ENCODE measurements at regions not wholly inside any gene's neighbourhood (a gene's known extent, or its start where the extent isn't known, plus 50 kb on each side); places are given as distances from the start of the nearest gene placed in this dataset.
A peak's percentile ranks its signal among the peaks of the same experiment; 100 is the strongest.

DNA sequence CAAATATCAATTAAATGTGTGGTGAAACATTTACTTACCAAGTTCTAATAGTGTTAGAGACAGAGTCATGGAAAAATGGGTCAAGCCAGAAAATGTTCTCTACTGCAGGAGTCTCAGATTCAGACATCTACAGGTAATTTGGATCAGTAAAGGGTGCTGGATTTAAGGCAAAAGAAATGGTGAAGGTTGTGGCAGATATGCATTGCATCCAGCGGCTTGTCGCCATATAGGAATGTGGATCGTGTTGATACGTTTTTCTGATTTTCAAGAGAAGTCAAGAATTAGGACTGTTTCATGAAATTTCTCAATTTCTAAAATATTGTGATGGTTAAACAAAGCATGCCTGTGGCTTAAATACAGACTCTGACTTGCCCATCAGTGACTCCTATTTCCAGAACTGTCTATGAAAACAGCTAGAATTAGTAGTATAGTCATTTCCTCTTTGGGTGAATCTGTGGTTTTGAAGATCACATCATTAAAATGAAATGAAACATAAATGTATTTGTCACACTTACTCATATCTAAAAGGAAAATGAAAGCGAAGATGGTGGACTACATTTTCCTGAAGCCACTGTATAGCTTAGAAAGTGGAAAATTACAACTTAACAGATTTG lies 110.1 kb upstream of the VEGFC start:
- DNase-seq (ENCODE audit: low read depth): peak; percentile 96

DNA sequence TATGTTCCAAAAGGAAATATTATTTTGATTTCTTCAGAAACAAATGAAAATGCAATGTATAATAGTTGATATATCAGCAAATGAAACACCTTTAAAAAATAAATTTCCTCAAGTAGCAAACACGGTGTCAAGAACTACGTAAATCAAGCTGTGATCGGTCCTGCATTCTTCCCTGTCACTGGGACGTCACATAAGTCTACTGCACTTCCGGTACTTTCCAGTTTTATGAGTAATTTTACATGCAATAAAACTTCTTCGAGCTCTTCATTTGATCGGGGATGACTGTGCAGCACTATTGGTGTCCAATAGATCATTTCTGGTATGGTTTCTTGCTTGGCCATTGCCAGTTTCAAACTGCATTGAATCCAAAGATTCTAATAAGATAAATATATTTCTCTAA lies 114.0 kb upstream of the VEGFC start:
- DNase-seq (ENCODE audit: low read depth): peak; percentile 46

DNA sequence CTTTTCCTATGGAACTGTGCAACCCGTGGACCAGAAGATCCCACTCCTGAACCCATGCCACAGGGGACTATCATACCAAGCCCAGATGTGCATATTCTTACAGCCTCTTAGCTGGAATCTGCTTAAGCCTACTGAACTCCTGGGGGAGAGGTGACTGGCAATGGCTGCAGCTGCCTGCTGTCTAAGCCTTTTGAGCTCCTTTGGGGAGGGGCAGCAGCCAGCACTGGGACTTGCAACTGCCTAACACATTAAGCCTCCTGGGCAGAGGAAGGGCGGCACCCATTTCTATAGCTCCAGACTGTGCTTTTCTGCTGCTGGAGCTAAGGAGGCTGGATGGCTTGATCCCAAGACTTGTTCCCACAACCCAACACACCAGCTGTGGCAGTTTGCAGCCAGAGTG lies 117.9 kb upstream of the VEGFC start:
- DNase-seq (ENCODE audit: low read depth): no peak

DNA sequence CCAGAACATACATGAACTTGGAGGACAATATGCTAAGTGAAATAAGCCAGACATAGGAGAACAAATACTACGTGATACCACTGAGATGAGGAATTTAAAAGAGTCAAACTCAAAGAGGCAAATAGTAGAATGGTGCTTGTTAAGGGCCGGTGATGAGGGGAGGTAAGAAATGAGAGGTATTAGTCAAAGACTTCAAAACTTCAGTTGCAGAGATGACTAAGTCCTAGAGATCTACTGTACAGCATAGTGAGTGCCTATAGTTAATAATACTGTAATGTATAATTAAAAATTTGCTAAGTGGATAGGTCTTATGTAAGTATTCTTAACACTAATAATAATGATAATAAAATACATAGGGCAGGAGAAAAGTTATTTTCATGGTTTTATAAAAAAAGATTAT lies 126.9 kb upstream of the VEGFC start:
- DNase-seq (ENCODE audit: low read depth): no peak

DNA sequence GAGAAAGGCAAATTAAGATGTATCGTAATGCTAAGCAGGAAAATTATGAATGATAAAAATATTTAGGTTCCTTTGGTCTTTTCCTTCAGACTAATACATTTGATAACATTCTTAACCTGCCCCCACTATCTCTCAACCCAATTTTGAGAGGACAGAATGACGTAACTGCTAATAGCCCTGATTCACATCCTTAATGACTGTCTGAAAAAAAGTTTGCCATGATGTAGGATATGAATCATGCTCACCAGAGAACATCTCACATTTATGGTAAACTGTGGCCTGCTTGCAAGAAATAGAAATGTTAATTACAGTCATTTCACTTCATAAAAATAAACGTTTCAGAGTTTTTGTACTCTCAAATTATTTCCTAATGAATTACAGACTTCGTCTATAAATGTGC lies 128.0 kb upstream of the VEGFC start:
- peak; percentile 78 for DNase-seq (ENCODE audit: low read depth)

DNA sequence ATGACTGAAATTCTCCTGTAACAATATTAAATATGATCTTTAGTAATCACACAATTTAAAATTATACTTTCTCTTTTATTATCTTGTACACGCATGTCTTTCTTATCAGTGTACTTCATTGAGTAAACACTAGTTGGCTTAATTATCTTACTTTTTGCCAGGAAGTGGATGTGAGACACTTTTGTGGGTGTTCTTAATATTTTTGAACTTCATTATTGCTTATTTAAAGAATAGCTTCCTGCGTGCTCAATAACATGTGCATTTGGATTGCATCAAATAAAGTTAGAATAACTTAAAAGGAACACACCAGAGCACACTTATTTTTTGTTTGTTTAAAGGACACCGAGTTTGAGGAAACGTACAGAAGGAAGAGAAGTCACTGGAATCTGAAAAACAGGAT lies 128.5 kb upstream of the VEGFC start:
- DNase-seq (ENCODE audit: low read depth): no peak

DNA sequence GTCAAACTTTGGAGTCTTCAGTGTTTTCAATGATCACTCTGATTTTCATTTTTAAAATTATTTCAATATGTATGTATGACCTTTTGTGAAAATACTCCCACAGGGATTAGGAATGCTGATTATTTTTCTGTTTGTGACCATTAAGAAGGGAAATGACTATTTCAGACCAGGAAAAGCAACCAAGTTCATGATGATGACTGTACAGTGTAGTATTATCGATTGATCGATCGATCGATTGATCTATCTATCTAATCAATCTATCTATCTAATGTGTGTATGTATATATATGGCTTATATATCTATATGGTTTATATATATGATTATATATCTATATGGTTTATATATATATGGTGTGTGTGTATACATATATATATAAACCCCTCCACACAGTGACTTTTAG lies 131.5 kb upstream of the VEGFC start:
- DNase-seq (ENCODE audit: low read depth): no peak

DNA sequence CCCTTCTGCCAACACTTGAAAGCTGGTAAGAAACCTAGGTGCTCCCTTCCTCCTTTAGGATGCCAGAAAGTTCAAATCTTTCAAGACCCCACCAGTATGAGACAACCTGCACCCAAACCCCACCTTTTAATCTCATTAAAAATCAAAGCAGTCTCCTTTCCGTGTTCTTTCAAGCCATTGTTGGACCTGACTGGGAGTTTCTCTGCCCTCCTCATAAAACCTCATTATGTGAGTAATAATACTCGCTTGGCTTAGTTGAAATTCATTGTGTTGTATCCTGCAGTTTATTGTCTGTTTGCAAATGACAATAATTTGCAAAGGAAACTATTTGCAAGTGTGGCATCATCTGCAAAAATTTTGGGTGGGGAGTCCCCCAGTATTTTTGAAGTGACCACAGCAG lies 133.2 kb upstream of the VEGFC start:
- no peak for DNase-seq (ENCODE audit: low read depth)

DNA sequence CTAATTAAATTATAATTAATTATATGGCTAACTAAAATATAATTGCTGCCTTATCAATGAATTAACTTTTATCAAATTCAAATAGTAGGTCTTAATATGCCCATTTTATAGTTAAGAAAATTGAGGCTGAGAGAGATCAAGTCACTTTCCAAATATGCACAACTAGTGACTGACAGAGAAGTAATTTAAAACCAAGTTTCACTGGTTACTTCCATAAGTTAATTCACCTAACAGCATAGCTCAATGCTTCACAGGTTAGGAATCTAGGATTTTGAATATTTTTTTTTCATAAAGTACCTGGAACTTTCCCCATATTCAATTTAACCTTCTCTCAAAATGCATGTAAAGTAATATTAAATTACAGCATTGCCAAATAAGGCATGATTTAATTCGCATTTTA lies 134.4 kb upstream of the VEGFC start:
- no peak for DNase-seq (ENCODE audit: low read depth)

DNA sequence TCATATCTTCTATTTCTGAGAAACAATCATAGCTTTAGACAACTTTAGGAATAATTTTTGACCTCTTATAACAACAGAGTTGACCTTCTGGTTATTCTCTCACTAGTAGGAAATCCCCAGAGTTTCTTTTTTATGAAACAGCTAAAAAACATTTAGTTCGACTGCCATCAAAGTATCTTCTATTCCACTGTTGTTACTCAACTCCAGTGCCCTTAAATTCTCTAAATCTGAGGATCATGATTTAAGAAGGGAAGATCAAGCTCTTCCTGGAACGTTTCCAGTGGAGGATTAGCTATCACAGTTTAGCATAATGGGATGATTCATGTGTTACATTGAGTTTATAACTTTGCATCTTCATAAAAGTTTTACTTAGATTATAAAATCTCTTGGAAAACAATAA lies 134.9 kb upstream of the VEGFC start:
- DNase-seq (ENCODE audit: low read depth): peak; percentile 91

DNA sequence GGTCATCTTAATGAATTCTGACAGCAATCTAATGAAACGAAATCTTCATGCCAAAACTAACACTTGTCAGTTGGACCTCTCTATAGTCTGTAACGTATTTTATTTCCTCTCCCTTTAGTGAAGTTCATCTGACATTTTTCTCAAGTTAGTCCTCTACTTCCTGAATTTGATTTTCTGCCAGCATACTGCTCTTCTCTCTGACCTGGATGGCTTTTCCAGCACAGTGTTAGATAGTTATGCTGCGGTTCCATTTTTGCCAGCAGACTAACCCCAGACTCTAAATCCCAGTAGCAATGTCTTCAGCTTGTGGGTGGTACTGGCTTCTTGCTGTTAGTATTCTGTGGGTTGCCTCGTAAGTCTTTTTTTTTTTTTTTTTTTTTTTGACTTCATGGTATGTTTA lies 146.7 kb upstream of the VEGFC start:
- DNase-seq (ENCODE audit: low read depth): peak; percentile 90

DNA sequence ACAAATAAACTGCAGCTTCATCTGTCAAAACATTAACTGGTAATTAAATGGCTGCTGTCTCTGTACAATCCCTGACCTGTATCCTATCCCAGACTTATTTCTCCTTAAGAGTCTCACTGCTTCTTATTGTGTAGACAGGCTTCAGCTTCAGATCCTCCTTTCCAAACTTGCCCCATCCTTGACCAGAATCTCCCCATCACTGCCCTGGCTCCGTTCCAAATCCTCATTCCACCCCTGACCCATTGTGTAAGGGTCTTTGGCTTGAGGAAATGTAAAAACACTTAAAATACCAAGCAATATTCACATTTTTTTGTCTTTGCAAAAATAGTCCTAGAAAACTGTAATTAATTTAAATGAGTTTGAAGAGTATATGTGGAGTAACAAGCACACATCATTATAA lies 152.6 kb upstream of the VEGFC start:
- peak; percentile 70 for DNase-seq (ENCODE audit: low read depth)

DNA sequence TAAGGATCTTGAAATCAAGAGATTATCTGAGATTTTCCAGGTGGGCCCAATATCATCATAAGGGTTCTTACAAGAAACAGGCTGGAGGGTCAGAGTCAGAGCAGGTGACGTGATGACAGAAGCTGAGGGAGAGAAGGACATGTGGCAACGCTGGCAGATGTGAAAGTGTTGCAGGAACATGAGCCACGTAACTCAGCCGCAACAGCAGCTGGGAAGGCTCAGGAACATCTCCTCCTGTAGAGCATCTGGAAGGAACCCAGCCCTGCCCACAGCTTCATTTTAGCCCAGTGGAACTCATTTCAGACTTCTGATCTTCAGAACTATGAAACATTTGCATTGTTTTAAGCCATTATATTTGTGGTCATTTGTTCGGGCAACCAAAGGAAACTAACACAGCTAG lies 156.3 kb upstream of the VEGFC start:
- DNase-seq (ENCODE audit: low read depth): peak; percentile 34

DNA sequence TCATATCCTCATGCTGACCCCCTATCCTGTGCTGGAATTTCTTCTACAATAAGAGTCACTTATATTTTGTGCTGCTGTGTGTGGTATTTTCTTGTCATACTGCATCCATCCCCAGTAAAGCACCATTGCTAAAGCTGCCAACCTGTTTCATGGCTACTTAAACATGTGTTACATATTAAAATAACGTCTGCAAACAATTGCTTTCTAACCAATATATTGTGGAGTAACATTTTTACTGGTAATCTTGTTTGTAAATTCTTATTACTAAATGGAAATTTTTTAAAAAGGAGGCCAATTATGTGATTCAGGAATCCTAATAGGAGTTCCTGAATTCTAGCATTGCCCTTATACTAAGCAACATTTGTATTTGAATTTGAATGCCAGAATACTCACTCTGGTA lies 160.3 kb upstream of the VEGFC start:
- no peak for DNase-seq (ENCODE audit: low read depth)

DNA sequence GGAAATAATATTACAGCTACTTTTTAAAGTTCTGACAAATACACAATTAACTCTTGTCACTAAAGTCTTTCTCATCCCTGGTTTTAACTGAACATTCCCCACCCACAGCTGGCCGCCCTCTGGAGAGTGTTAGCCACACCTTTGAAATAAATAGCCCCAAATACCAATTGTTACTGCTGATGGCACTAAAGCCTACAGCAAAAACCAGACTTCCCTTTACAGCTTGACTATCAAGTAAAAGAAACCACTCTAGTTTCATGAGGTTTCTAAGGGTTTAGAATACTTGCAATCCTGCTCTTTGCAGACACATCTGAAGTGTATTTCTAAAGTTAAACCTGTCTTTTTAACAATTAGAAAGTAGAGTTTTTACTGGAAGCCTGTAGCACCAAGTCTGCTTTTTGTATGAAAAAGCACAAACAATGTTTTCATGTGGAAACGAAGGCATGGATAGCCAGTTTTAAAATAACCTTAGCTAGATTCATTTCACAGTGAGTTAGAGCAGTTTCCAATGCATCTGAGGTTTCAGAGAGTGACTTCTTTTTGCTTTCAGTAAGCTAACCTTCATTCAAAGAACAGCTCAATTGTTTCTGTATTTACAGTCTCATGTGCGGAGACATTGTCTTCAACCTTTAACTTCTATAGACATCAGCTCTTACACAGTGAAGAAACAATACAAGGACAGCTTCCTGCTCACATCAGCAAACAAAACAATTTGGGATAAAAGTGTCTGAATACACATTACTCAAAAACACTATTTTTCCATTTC lies 164.8 kb upstream of the VEGFC start:
- DNase-seq (ENCODE audit: low read depth): no peak

DNA sequence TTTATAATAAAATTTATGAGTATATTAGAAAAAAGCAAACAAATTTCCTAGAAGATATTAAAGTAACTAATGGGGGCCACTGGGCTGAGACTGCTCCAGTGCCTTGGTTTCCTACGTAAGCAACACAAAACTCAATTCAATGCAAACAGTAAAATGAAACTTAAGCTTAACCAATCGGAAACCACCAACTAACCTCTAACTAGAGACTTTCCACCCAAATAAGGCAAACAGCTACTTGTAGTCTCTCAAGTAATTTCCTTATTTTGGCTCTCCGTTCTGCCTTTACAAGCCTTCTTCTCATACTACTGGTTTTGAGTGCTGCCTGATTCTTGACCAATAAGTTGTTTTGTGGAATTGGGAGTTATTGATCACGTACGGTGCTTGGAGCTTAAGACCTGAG lies 167.3 kb upstream of the VEGFC start:
- no peak for DNase-seq (ENCODE audit: low read depth)

DNA sequence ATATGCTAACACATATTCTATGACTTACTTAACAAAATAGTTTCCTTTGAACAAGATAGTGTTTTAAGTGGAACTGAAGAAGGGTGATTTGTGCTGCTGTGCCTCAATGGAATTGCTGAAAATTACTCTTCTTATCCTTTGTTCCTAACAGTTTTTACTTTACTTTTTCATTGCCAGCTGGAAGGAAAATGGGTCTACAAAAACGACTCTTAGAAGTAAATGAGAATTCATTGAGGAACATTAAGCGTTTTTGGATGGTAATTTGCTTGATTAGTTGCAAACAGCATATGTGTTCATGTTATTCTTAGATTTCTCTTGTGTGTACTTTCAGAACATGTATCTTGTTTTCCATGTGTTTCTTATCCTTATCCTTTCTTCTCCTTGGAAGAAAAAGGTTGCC lies 170.4 kb upstream of the VEGFC start:
- DNase-seq (ENCODE audit: low read depth): no peak

DNA sequence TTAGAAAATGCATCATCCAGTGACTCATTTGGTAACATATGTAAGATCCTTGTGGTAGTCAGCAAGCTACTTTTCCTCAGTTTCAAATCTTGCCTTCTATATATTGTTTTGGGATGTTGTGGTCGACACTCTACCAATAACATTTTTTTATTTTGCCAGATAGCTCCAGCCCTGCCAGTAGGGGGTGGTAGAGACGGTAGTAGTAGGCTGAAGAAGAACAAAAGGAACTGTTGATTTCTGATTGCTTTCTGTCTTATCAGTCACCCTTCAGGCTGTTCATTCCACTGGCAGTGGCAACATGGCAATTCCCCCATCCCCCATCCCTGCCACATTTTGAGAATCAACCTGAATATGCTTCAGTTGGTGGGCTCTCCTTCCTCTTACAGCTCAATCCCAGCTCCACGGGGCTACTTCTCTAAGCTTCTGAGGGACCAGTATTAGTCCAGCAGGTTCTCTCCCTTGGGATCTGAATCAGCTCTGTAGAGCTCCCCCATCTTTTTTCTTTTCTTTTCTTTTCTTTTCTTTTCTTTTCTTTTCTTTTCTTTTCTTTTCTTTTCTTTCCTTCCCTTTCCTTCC lies 171.5 kb upstream of the VEGFC start:
- DNase-seq (ENCODE audit: low read depth): no peak

DNA sequence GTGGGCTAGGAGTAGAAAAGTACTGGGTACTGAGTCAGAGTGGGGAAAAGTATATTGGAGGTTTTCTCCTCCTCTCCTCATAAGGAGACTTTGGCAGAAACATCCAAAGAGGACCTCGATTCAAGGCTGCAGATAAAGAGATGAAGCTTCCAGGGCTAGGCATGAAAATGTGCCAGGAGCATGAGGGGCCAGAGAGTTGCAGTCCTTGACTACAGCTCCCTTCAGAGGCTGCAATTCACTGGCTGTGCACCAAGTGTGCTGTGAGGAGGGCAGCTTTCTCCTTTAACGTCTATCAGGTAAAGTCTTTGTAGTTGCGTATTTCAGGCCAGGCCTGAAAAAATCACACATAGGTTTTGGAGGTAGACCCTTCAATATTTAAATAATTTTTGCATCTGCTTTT lies 174.9 kb upstream of the VEGFC start:
- no peak for DNase-seq (ENCODE audit: low read depth)

DNA sequence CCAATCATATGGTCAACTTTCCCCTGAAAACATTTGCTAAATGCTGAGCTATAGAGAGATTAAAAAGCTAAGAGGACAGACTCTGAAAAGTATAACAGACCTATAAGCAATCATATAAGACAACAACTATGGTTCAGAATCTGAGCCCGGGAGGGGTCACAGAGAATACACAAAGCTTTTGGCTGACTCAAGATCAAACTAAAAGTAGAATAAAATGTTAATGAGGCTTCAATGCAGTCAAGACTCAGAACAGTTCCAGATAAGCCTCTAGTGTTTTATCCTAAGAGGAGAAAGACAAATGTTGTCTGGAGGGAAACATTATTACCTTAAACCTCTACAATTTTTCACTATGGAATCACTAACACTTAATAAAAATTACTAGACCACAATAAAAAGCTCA lies 175.4 kb upstream of the VEGFC start:
- DNase-seq (ENCODE audit: low read depth): no peak

DNA sequence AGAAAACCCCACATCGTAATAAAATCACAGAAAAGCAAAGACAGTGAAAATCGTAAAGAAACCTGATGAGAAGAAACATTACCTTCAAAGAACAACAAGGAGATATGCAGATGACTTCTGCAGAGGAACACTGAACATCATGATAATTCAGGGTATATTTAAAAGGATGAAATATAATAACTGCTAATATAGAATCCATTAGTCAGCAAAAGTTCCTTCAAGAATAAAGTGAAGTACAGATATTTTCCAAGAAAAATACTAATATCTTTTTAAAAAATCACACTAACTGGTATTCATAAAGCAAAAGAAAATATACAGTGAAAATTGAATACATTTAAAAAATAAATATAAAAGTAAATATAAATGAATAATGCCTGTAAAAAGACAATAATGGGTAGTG lies 176.3 kb upstream of the VEGFC start:
- no peak for DNase-seq (ENCODE audit: low read depth)

DNA sequence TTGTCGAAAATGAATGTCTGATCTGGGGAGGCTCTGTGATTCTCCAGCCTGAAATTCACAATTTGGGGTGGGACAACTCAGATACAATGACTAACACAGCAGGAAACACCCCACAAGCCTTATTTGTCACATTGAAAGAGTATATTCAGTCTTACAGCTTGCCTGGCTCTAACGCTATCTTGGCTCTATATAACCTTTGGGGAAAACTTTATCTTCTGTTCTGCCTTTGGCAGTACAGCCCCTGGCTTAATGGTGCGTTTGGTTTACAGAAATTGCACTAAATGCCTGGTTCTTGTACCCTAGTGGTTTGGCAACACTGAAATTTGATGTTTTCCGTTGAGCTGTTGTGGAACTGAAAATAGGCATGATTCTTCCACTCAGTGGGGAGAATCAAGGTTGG lies 178.1 kb upstream of the VEGFC start:
- no peak for DNase-seq (ENCODE audit: low read depth)

DNA sequence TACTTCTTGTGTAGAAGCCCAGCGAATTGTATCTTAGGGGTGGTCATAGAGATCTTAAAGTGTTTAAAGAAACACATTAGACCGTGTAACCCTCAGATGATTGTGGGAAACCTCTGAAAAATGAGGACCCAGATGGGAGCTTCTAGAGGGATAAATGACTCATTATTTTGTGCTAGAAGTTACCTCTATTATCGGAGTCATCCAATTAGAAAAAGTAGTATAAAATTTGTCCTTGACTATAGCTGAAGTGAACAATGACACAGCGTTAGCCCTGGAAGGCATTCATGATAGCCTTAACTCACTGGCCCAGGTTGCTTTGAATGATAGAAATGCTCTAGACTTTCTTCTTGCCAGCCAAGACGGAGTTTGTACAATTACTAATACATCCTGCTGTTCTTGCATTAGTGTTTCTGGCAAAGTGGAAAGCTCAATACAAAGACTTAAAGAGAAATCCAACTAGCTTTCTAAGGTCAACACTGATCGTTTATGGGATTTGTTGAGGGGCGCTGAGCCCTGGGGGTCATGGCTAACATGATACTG lies 178.9 kb upstream of the VEGFC start:
- DNase-seq (ENCODE audit: low read depth): no peak

DNA sequence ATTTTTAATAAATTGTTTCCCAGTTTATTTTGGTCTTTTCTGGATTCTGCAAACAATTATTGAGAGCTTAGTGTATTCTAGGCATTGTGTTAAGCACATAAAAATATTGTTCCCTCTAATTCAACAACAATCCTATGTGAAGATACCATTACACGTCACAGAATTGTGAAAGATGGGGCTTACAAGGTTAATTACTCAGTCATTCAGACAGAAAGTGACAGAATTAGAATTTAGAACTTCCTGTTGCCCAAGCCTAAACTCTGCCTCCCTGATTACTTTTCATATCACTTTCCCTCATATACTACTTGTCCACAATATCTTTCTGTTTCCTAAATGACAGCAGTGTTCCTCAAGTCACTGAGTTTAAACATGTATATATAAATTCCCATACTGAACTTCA lies 186.7 kb upstream of the VEGFC start:
- no peak for DNase-seq (ENCODE audit: low read depth)
